Right lobe of liver (tissue), 4 donors: ENCODE measurements at regions not wholly inside any gene's neighbourhood (a gene's known extent, or its start where the extent isn't known, plus 50 kb on each side); places are given as distances from the start of the nearest gene placed in this dataset.

ENCODE experiments used
- CTCF ChIP-seq, 4 donors: fragments of 200-600 bp in 3 of 4; fragments of 450-650 bp in 1 of 4; IDR thresholded peaks; one replicate each; pipeline versions ENCODE4 v1.5.1 to v1.8.0; 2016 to 2022; ENCODE audit warnings: antibody characterized with exemption in 4 of 4, mild to moderate bottlenecking in 2 of 4
- POLR2A ChIP-seq: fragments of 450-650 bp; IDR thresholded peaks from one replicate; pipeline ENCODE4 v1.6.1; 2017; ENCODE audit warnings: antibody characterized with exemption, mild to moderate bottlenecking
- donor health status: DM: no; HTN: no; CAD: no.
- donor health status: DM: no; HTN: no; CAD: no.
- donor health status: DM: no; HTN: yes; CAD: no.

DNA sequence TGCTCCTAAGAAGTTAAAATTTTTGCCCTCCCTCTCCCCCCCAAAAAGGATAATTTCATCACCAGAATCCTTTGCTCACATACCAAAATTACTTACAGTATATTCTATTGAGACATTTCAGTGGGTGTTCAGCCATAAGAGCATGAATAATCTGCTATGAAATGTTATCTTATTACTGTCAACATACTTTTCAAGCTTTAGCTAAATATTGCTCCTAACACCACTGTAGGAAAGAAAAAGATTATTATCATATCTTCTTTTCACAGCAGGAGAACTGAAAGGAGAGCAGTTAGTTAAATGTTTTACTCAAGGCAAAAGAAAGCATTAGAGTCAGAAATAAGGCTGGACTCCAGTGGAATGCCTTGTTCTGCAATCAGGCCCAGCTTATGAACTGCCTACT, 231.0 kb upstream of the GYPA start:
- TF ChIP-seq CTCF (IDR thresholded peaks at IDR 0.05) = no peak
- no peak for TF ChIP-seq POLR2A
